Neural progenitor cell (in vitro differentiated cells): ENCODE measurements at regions not wholly inside any gene's neighbourhood (a gene's known extent, or its start where the extent isn't known, plus 50 kb on each side); places are given as distances from the start of the nearest gene placed in this dataset.

Experiments
- EZH2 ChIP-seq: fragments of 200-600 bp; sonication (generic); IDR thresholded peaks from 2 replicates; pipeline ENCODE4 v1.6.1; 2017; ENCODE audit warnings: antibody characterized with exemption, mild to moderate bottlenecking, moderate library complexity
- EZH2phosphoT487 ChIP-seq: fragments of 200-600 bp; sonication (generic); IDR thresholded peaks from 2 replicates; pipeline ENCODE4 v1.6.1; 2017; ENCODE audit warnings: antibody characterized with exemption
- TF ChIP-seq, protein P1 (sequence below): fragments of 200-600 bp; sonication (generic); IDR thresholded peaks from 2 replicates; pipeline ENCODE4 v1.5.1; 2017; ENCODE audit warnings: antibody characterized with exemption, mild to moderate bottlenecking

DNA sequence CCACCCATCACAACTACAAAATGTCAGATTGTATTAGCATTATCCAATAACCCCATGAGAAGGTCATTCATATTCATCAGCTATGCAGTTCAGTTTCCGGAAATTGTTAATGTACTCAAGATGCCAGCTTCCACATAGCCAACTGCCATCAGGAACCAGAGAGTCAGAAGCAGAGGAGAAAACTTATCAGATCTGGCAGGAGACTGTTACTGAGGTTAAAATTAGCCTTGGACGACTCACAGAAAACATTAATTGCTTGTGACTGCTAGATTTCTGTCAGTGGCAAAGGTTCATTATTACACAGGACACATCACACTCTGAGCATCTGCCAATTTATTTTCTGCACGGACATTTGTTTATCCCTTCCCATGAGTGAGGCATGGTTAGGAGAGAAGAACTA lies 352.8 kb downstream of the DHRSX start:
- TF ChIP-seq, protein P1, sequence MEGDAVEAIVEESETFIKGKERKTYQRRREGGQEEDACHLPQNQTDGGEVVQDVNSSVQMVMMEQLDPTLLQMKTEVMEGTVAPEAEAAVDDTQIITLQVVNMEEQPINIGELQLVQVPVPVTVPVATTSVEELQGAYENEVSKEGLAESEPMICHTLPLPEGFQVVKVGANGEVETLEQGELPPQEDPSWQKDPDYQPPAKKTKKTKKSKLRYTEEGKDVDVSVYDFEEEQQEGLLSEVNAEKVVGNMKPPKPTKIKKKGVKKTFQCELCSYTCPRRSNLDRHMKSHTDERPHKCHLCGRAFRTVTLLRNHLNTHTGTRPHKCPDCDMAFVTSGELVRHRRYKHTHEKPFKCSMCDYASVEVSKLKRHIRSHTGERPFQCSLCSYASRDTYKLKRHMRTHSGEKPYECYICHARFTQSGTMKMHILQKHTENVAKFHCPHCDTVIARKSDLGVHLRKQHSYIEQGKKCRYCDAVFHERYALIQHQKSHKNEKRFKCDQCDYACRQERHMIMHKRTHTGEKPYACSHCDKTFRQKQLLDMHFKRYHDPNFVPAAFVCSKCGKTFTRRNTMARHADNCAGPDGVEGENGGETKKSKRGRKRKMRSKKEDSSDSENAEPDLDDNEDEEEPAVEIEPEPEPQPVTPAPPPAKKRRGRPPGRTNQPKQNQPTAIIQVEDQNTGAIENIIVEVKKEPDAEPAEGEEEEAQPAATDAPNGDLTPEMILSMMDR = no peak
- TF ChIP-seq EZH2phosphoT487 = no peak
- no peak for TF ChIP-seq EZH2
